ENCODE measurements at regions not wholly inside any gene's neighbourhood (a gene's known extent, or its start where the extent isn't known, plus 50 kb on each side); places are given as distances from the start of the nearest gene placed in this dataset.

DNA sequence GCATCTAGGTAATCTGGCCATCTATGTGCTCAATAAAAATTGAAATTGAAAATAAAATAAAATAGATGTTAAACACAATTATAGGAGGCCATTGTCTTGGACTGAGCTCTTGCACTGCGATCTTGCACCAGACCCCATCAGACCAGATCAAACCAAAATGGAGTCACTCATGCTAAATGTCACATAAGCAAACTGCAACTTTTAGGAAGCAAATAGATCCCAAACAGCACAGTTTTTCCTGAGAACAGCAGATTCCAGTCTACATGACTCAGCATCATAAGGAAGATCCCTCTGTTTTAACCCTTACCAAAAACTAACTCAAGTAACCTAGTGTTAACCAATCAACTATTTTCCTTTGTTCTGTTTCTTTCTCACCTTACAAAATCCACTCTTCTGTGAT is 57.7 kb upstream of the LRP1B start:
- H2AFZ ChIP-seq (ENCODE audit: low read length) = no peak overlapping the region
- H3K4me1 ChIP-seq (ENCODE audit: control insufficient read depth, extremely low read depth, insufficient read depth, low read length) = peaks cover 2% of the 10 kb centered on the region
- no peak overlapping the region for H3K9ac ChIP-seq (ENCODE audit: insufficient read depth, low read length)
- no peak overlapping the region for H3K27ac ChIP-seq (ENCODE audit: insufficient read depth, low read length)
- H3K27me3 ChIP-seq (ENCODE audit: control insufficient read depth, insufficient read depth, low read length) = no peaks in the 10 kb centered on the region
- no peaks in the 10 kb centered on the region for H3K79me2 ChIP-seq (ENCODE audit: control insufficient read depth, insufficient read depth, low read length)
- no peak overlapping the region for H3K4me3 ChIP-seq (replicated peaks in 1 of 4; ENCODE audit: control extremely low read depth in 1 of 4, insufficient read depth in 1 of 4, low read depth in 3 of 4, low read length in 4 of 4)
- DNase-seq (ENCODE audit: low read depth in 2 of 2) = peak; percentile 12 to 24
- H4K20me1 ChIP-seq (ENCODE audit: control insufficient read depth, extremely low read depth, insufficient read depth, low read length) = no peaks in the 10 kb centered on the region
- TF ChIP-seq, protein P1, sequence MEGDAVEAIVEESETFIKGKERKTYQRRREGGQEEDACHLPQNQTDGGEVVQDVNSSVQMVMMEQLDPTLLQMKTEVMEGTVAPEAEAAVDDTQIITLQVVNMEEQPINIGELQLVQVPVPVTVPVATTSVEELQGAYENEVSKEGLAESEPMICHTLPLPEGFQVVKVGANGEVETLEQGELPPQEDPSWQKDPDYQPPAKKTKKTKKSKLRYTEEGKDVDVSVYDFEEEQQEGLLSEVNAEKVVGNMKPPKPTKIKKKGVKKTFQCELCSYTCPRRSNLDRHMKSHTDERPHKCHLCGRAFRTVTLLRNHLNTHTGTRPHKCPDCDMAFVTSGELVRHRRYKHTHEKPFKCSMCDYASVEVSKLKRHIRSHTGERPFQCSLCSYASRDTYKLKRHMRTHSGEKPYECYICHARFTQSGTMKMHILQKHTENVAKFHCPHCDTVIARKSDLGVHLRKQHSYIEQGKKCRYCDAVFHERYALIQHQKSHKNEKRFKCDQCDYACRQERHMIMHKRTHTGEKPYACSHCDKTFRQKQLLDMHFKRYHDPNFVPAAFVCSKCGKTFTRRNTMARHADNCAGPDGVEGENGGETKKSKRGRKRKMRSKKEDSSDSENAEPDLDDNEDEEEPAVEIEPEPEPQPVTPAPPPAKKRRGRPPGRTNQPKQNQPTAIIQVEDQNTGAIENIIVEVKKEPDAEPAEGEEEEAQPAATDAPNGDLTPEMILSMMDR (conservative IDR thresholded peaks at IDR 0.05 in 1 of 2, IDR thresholded peaks at IDR 0.05 in 1 of 2; ENCODE audit: low read depth in 1 of 2, low read length in 2 of 2) = no peak
- TF ChIP-seq EZH2 (IDR thresholded peaks at IDR 0.05; ENCODE audit: low read length, missing control alignments) = no peak
- H3K9me3 ChIP-seq (ENCODE audit: control insufficient read depth, insufficient read depth, low read depth, low read length) = no peaks in the 10 kb centered on the region
- no peak overlapping the region for H3K4me2 ChIP-seq (ENCODE audit: extremely low read depth, insufficient read depth, low read length)
- no peaks in the 10 kb centered on the region for H3K36me3 ChIP-seq (ENCODE audit: control insufficient read depth, insufficient read depth, low read length)

- TF ChIP-seq EZH2 (IDR thresholded peaks at IDR 0.05; ENCODE audit: low read length, missing control alignments) = no peak
- TF ChIP-seq, protein P1 (conservative IDR thresholded peaks at IDR 0.05 in 1 of 2, IDR thresholded peaks at IDR 0.05 in 1 of 2; ENCODE audit: low read depth in 1 of 2, low read length in 2 of 2) = peak; percentile 27 to 36
- H4K20me1 ChIP-seq (ENCODE audit: control insufficient read depth, extremely low read depth, insufficient read depth, low read length) = no peaks in the 10 kb centered on the region
- DNase-seq (ENCODE audit: low read depth in 2 of 2) = peak; percentile 11 to 25
These were observed 50.2 kb upstream of the LRP1B start for GRCh38 chr2:142180820-142181533.

More at GRCh38 chr2:142180820-142181533, 50.2 kb upstream of the LRP1B start:
- H3K27me3 ChIP-seq (ENCODE audit: control insufficient read depth, insufficient read depth, low read length) = no peaks in the 10 kb centered on the region
- H3K4me1 ChIP-seq (ENCODE audit: control insufficient read depth, extremely low read depth, insufficient read depth, low read length) = peaks cover 2% of the 10 kb centered on the region
- H3K9ac ChIP-seq (ENCODE audit: insufficient read depth, low read length) = no peak overlapping the region
- no peak overlapping the region for H3K4me3 ChIP-seq (replicated peaks in 1 of 4; ENCODE audit: control extremely low read depth in 1 of 4, insufficient read depth in 1 of 4, low read depth in 3 of 4, low read length in 4 of 4)
- H3K79me2 ChIP-seq (ENCODE audit: control insufficient read depth, insufficient read depth, low read length) = no peaks in the 10 kb centered on the region
- H2AFZ ChIP-seq (ENCODE audit: low read length) = peak overlapping the region; percentile 17
- no peak overlapping the region for H3K27ac ChIP-seq (ENCODE audit: insufficient read depth, low read length)
- H3K36me3 ChIP-seq (ENCODE audit: control insufficient read depth, insufficient read depth, low read length) = no peaks in the 10 kb centered on the region
- H3K4me2 ChIP-seq (ENCODE audit: extremely low read depth, insufficient read depth, low read length) = no peak overlapping the region
- no peaks in the 10 kb centered on the region for H3K9me3 ChIP-seq (ENCODE audit: control insufficient read depth, insufficient read depth, low read depth, low read length)
